Endodermal cell (in vitro differentiated cells): ENCODE measurements at regions not wholly inside any gene's neighbourhood (a gene's known extent, or its start where the extent isn't known, plus 50 kb on each side); places are given as distances from the start of the nearest gene placed in this dataset.

Experiments used
- DNase-seq: peaks from one replicate; pipeline ENCODE4 v3.0.0-alpha.2; 2017
- H3K27ac ChIP-seq: 2 replicates; pipeline ENCODE4 v1.5.1; 2013; ENCODE audit warnings: mild to moderate bottlenecking, low read depth, low read length, moderate library complexity
- H3K27me3 ChIP-seq: 2 replicates; pipeline ENCODE4 v1.6.1; 2013; ENCODE audit warnings: mild to moderate bottlenecking, low read length, moderate library complexity; ENCODE audit not compliant: insufficient read depth, control insufficient read depth, poor library complexity, severe bottlenecking
- H3K36me3 ChIP-seq: 2 replicates; pipeline ENCODE4 v1.7.0; 2013; ENCODE audit warnings: mild to moderate bottlenecking, low read length, moderate library complexity; ENCODE audit not compliant: control insufficient read depth, insufficient read depth
- H3K4me1 ChIP-seq: one replicate; pipeline ENCODE4 v1.7.0; 2013; ENCODE audit warnings: low read length; ENCODE audit not compliant: control insufficient read depth, insufficient read depth
- H3K4me3 ChIP-seq: 2 replicates; pipeline ENCODE4 v1.5.1; 2013; ENCODE audit warnings: mild to moderate bottlenecking, low read length, moderate library complexity
- H3K9ac ChIP-seq: 2 replicates; pipeline ENCODE4 v1.6.1; 2013; ENCODE audit warnings: mild to moderate bottlenecking, low read length, moderate library complexity; ENCODE audit not compliant: poor library complexity, severe bottlenecking; ENCODE audit errors: extremely low read depth
- H3K9me3 ChIP-seq: 2 replicates; pipeline ENCODE4 v1.6.1; 2013; ENCODE audit warnings: mild to moderate bottlenecking, low read length, moderate library complexity; ENCODE audit not compliant: control insufficient read depth
- H3K27ac Mint-ChIP-seq: 2 replicates; pipeline ENCODE4 v1.8.0; 2020; ENCODE audit warnings: mixed read lengths
- H3K27me3 Mint-ChIP-seq: 2 replicates; pipeline ENCODE4 v1.8.0; 2021; ENCODE audit warnings: mild to moderate bottlenecking, mixed read lengths; ENCODE audit not compliant: insufficient read depth
- H3K36me3 Mint-ChIP-seq: 2 replicates; pipeline ENCODE4 v1.8.0; 2020; ENCODE audit warnings: low read depth, mixed read lengths
- H3K4me1 Mint-ChIP-seq: 2 replicates; pipeline ENCODE4 v1.8.0; 2020; ENCODE audit warnings: mixed read lengths
- H3K4me3 Mint-ChIP-seq: 2 replicates; pipeline ENCODE4 v1.8.0; 2020; ENCODE audit warnings: mild to moderate bottlenecking, moderate library complexity, mixed read lengths
- H3K9me3 Mint-ChIP-seq: 2 replicates; pipeline ENCODE4 v1.8.0; 2020; ENCODE audit warnings: mild to moderate bottlenecking, mixed read lengths
- CTCF ChIP-seq: fragments of 200-600 bp; sonication (generic); conservative IDR thresholded peaks from 2 replicates; pipeline ENCODE4 v1.5.0; 2021; ENCODE audit warnings: antibody characterized with exemption, mild to moderate bottlenecking
- WGBS, 2 experiments: methylation state at CpG; one replicate each; pipeline versions ENCODE4 v1.1.5 to v1.1.7; 2013; ENCODE audit warnings: missing lambda C conversion rate in 2 of 2, mixed read lengths in 1 of 2; ENCODE audit not compliant: insufficient coverage in 1 of 2, insufficient read length in 1 of 2; 5-methylcytosine and 5-hydroxymethylcytosine counted together

DNA sequence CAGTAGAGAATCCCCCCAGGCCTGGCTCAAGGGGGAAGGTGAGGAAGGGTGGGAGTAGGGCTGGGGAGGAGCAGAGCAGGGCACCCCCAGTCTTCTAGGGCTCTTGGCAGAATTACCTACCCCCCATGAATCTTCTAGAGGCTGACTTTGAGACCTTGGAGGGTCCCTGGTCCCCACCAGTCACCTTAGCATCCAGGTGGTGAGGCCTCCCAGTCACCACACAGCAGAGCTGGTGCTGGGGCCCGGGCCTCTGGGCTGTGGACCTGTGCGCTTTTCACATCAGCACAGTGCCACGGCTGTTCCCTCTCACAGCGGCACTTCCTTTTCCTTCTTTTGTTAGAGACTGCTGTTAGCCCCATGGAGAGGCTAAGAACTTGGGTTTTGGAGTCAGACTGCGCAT lies 148.6 kb upstream of the PITX1 start:
- H3K4me3 Mint-ChIP-seq = no peak overlapping the region
- H3K27ac Mint-ChIP-seq = no peak overlapping the region
- no peaks in the 10 kb centered on the region for H3K36me3 ChIP-seq
- H3K27ac ChIP-seq = no peak overlapping the region
- TF ChIP-seq CTCF = no peak
- WGBS, 2 experiments = 92 to 95% methylated on average over 4 to 5 of the region's 5 CpGs
- H3K4me1 ChIP-seq = peaks cover 9% of the 10 kb centered on the region
- no peak overlapping the region for H3K4me3 ChIP-seq
- no peaks in the 10 kb centered on the region for H3K9me3 ChIP-seq
- no peaks in the 10 kb centered on the region for H3K9me3 Mint-ChIP-seq
- H3K4me1 Mint-ChIP-seq = peaks cover 40% of the 10 kb centered on the region
- no peaks in the 10 kb centered on the region for H3K27me3 ChIP-seq
- no peaks in the 10 kb centered on the region for H3K27me3 Mint-ChIP-seq
- no peaks in the 10 kb centered on the region for H3K36me3 Mint-ChIP-seq
- no peak for DNase-seq
- H3K9ac ChIP-seq = no peak overlapping the region

DNA sequence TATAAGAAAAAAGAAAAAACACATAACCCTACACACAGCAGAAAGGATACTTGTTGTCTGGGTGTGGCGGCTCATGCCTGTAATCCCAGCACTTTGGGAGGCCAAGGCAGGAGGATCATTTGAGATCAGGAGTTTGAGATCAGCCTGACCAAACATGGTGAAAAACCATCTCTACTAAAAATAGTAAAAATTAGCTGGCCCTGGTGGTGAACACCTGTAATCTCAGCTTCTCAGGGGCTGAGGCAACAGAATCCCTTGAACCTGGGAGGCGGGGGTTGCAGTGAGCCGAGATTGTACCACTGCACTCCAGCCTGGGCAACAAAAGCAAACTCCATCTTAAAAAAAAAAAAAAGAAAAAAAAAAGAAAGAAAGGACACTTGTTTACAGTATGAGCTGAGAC lies 147.6 kb upstream of the PITX1 start:
- H3K4me3 Mint-ChIP-seq = no peak overlapping the region
- peaks cover 3% of the 10 kb centered on the region for H3K4me1 ChIP-seq
- peak; percentile 57 for TF ChIP-seq CTCF
- H3K9me3 ChIP-seq = no peaks in the 10 kb centered on the region
- WGBS, 2 experiments = 94% methylated on average over 3 of the region's 3 CpGs; no CpG with 5 or more reads in 1 of the 2 experiments
- no peak overlapping the region for H3K9ac ChIP-seq
- peaks cover 31% of the 10 kb centered on the region for H3K4me1 Mint-ChIP-seq
- no peak for DNase-seq
- no peaks in the 10 kb centered on the region for H3K36me3 Mint-ChIP-seq
- no peaks in the 10 kb centered on the region for H3K9me3 Mint-ChIP-seq
- no peaks in the 10 kb centered on the region for H3K27me3 ChIP-seq
- no peak overlapping the region for H3K27ac ChIP-seq
- no peaks in the 10 kb centered on the region for H3K36me3 ChIP-seq
- H3K27ac Mint-ChIP-seq = no peak overlapping the region
- H3K4me3 ChIP-seq = no peak overlapping the region
- H3K27me3 Mint-ChIP-seq = peaks cover 5% of the 10 kb centered on the region

GRCh38 chr5:135179308-135179980 lies 145.4 kb upstream of the PITX1 start:
- H3K27ac Mint-ChIP-seq = no peak overlapping the region
- peak; percentile 74 for TF ChIP-seq CTCF
- peak; percentile 66 for DNase-seq

More at GRCh38 chr5:135179308-135179980, 145.4 kb upstream of the PITX1 start:
- WGBS, 2 experiments = 84 to 87% methylated on average over 4 to 11 of the region's 11 CpGs
- no peaks in the 10 kb centered on the region for H3K36me3 ChIP-seq
- no peaks in the 10 kb centered on the region for H3K36me3 Mint-ChIP-seq
- H3K27ac ChIP-seq = no peak overlapping the region
- H3K27me3 ChIP-seq = no peaks in the 10 kb centered on the region
- H3K27me3 Mint-ChIP-seq = peaks cover 6% of the 10 kb centered on the region
- H3K4me3 ChIP-seq = no peak overlapping the region
- no peaks in the 10 kb centered on the region for H3K9me3 Mint-ChIP-seq
- H3K4me1 Mint-ChIP-seq = peaks cover 14% of the 10 kb centered on the region
- no peaks in the 10 kb centered on the region for H3K9me3 ChIP-seq
- H3K9ac ChIP-seq = no peak overlapping the region
- H3K4me1 ChIP-seq = peaks cover 3% of the 10 kb centered on the region
- no peak overlapping the region for H3K4me3 Mint-ChIP-seq
